Activated naive CD8-positive, alpha-beta T cell treated with anti-CD3 and anti-CD28 coated beads, Interleukin-2, amount 10 ng/mL, durations not matched to agents 7 days and 5 days (primary cell): ENCODE measurements at regions not wholly inside any gene's neighbourhood (a gene's known extent, or its start where the extent isn't known, plus 50 kb on each side); places are given as distances from the start of the nearest gene placed in this dataset.
"Not testable (repeated sequence)": the region's sequence is repeated elsewhere in the genome, so short reads cannot be mapped to it uniquely, and the experiment has no call there.

Experiments used
- ATAC-seq: fragments of 150-1000 bp; cut with Tn5 transposase; one replicate; pipeline ENCODE4 v1.10.0; 2021; ENCODE audit warnings: low read depth, moderate library complexity
- POLR2A ChIA-PET: fragments of 350-600 bp; sonication (Branson Sonifier 250); formaldehyde crosslinking; loops from one replicate; lab custom pipeline; 2021; ENCODE audit warnings: antibody characterized with exemption; lab: Charles Lee
- DNase-seq: peaks from one replicate; pipeline ENCODE4 v3.0.0; 2021
- H3K27ac Mint-ChIP-seq: one replicate; pipeline ENCODE4 v1.8.0; 2022; ENCODE audit warnings: mild to moderate bottlenecking, mixed read lengths
- H3K27me3 Mint-ChIP-seq: one replicate; pipeline ENCODE4 v1.8.0; 2022; ENCODE audit warnings: mild to moderate bottlenecking, moderate library complexity, mixed read lengths
- H3K36me3 Mint-ChIP-seq: one replicate; pipeline ENCODE4 v1.8.0; 2021; ENCODE audit warnings: mild to moderate bottlenecking, mixed read lengths
- H3K4me1 Mint-ChIP-seq: one replicate; pipeline ENCODE4 v1.8.0; 2021; ENCODE audit warnings: mixed read lengths
- H3K4me3 Mint-ChIP-seq: one replicate; pipeline ENCODE4 v1.8.0; 2022; ENCODE audit warnings: mild to moderate bottlenecking, moderate library complexity, mixed read lengths
- H3K9me3 Mint-ChIP-seq: one replicate; pipeline ENCODE4 v1.8.0; 2021; ENCODE audit warnings: mixed read lengths

DNA sequence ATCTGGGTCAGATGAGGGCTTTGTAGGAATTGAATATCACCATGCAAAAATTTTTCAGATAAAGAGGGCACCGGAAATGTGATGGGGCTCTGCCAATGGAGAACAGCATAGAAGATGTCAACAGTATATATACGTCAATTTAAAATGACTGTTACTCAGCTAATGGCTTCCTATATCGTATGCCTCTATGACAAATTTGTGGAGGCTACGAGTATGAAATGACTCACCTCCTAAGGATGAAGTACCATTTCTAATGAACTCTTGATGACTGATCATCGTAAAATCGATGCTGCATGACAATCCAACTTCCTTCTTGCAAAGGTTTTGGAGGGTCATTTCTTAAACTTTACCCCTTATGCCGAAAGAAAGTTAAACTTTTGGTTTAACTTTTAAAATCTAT is 450.3 kb upstream of the ZP4 start:
- Mint-ChIP-seq H3K4me1 (no peaks in the 10 kb centered on the region), H3K36me3 (no peaks in the 10 kb centered on the region), H3K4me3 (no peak overlapping the region), H3K27me3 (no peaks in the 10 kb centered on the region), H3K9me3 (peaks cover 4% of the 10 kb centered on the region), H3K27ac (no peak overlapping the region)
- POLR2A ChIA-PET, result no interaction called here
- DNase-seq, result no peak
- no peak for ATAC-seq

DNA sequence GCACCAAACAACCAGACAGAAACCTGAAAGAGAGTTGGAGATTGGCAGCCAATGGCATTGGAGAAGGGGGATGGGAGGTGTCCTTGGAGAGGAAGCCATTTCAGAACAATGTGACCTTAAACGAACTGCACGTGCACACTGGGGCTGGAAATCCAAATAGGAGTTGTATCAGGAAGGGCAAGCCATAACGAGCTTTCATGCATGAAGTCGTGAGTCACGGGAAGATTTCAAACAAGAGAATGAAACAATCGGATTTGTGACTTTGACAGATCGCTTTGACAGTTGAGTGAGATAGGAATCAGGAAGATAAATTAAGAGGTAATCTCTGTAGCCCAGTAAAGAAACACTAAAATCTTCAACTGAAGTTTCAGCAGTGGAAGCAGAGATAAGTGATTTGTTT is 445.8 kb upstream of the ZP4 start:
- POLR2A ChIA-PET, result no interaction called here
- no peak for ATAC-seq

GRCh38 chr1:238334170-238334569 is 443.4 kb upstream of the ZP4 start:
- Mint-ChIP-seq H3K36me3 (no peaks in the 10 kb centered on the region), H3K27me3 (no peaks in the 10 kb centered on the region), H3K4me1 (no peaks in the 10 kb centered on the region), H3K4me3 (no peak overlapping the region), H3K9me3 (peaks cover 4% of the 10 kb centered on the region), H3K27ac (no peak overlapping the region)
- POLR2A ChIA-PET, result no interaction called here
- DNase-seq (no peak), ATAC-seq (no peak)

More for the DNA sequence above, 445.8 kb upstream of the ZP4 start:
- peaks cover 4% of the 10 kb centered on the region for H3K9me3 Mint-ChIP-seq
- H3K4me3 Mint-ChIP-seq, result no peak overlapping the region
- H3K27ac Mint-ChIP-seq, result no peak overlapping the region
- no peak for DNase-seq
- H3K27me3 Mint-ChIP-seq, result no peaks in the 10 kb centered on the region
- H3K4me1 Mint-ChIP-seq, result no peaks in the 10 kb centered on the region
- H3K36me3 Mint-ChIP-seq, result no peaks in the 10 kb centered on the region

DNA sequence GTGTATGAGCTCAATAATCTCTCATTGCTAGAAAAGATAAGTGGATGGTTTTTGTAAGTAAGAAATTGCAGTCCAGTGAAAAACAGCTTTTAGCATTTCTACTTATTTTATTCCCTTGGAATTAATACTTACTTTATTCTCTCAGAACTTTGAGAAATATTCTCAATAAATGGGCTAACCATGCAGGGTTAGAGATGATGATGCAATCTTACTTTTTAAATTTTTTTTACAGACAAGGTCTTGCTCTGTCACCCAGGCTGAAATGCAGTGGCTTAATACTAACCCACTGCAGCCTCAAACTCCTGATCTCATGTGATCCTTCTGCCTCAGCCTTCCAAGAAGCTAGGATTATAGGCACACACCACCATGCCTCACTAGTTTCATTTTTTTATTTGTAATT is 440.8 kb upstream of the ZP4 start:
- H3K9me3 Mint-ChIP-seq, result peaks cover 4% of the 10 kb centered on the region
- no peaks in the 10 kb centered on the region for H3K27me3 Mint-ChIP-seq
- no peak for DNase-seq
- no peaks in the 10 kb centered on the region for H3K36me3 Mint-ChIP-seq
- ATAC-seq, result no peak
- H3K4me3 Mint-ChIP-seq, result no peak overlapping the region
- POLR2A ChIA-PET, result no interaction called here
- H3K27ac Mint-ChIP-seq, result no peak overlapping the region
- no peaks in the 10 kb centered on the region for H3K4me1 Mint-ChIP-seq

GRCh38 chr1:238329671-238330070 is 438.9 kb upstream of the ZP4 start:
- no peak overlapping the region for H3K4me3 Mint-ChIP-seq
- no peaks in the 10 kb centered on the region for H3K36me3 Mint-ChIP-seq
- POLR2A ChIA-PET, result no interaction called here

DNA sequence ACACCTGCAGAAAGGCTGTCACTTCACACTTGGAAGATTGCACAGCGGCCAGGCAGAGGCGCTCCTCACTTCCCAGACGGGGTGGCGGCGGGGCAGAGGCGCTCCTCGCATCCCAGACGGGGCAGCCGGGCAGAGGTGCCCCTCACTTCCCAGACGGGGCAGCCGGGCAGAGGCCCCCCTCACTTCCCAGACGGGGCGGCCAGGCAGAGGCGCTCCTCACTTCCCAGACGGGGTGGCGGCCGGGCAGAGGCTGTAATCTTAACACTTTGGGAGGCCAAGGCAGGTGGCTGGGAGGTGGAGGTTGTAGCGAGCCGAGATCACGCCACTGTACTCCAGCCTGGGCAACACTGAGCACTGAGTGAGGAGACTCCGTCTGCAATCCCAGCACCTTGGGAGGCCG is 436.3 kb upstream of the ZP4 start:
- H3K36me3 Mint-ChIP-seq, DNase-seq, H3K4me1 Mint-ChIP-seq, H3K4me3 Mint-ChIP-seq, POLR2A ChIA-PET, H3K27ac Mint-ChIP-seq, H3K27me3 Mint-ChIP-seq, ATAC-seq, H3K9me3 Mint-ChIP-seq: not testable (repeated sequence)

More at GRCh38 chr1:238329671-238330070, 438.9 kb upstream of the ZP4 start:
- Mint-ChIP-seq H3K27me3 (no peaks in the 10 kb centered on the region), H3K9me3 (peaks cover 2% of the 10 kb centered on the region), H3K27ac (no peak overlapping the region), H3K4me1 (no peaks in the 10 kb centered on the region)
- ATAC-seq (no peak), DNase-seq (no peak)

DNA sequence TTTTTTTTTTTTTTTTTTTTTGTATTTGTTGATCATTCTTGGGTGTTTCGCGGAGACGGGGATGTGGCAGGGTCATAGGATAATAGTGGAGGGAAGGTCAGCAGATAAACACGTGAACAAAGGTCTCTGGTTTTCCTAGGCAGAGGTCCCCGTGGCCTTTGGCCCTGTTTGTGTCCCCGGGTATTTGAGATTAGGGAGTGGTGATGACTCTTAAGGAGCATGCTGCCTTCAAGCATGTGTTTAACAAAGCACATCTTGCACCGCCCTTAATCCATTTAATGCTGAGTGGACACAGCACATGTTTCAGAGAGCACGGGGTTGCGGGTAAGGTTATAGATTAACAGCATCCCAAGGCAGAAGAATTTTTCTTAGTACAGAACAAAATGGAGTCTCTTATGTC is 435.8 kb upstream of the ZP4 start:
- ATAC-seq, H3K4me1 Mint-ChIP-seq, H3K9me3 Mint-ChIP-seq, H3K27me3 Mint-ChIP-seq, DNase-seq, POLR2A ChIA-PET, H3K27ac Mint-ChIP-seq, H3K36me3 Mint-ChIP-seq, H3K4me3 Mint-ChIP-seq: not testable (repeated sequence)

DNA sequence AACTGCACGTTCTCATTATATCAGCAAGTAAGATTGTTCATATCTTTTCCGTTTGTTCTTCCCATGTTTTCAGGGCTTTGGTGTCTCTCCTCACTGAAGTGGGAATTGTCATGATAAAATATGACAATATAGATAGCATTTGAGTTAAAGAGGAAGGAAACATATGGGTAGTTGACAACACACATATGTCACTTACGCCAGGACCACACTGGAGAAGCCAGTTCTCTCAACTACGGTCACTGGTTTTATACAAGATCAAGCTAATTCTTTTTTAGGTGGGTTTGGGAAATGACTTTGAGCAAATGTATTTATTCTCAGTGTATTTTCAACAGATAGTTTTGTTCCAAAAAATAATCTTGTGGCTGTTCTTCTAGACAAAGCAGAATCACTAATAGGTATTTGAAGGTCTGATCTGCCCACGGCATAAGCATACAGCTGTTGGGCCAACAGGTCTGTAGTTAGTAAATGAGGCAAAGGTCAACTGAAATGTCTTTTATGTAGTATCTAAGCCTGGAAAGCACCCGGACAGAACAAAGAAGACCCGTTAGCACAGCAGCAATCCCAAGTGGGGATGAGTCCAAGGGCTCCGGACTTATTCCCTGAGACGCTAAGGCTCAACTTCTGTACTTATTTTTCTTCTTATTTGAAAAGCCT is 433.6 kb upstream of the ZP4 start:
- Mint-ChIP-seq H3K27ac (no peak overlapping the region), H3K9me3 (peaks cover 2% of the 10 kb centered on the region), H3K27me3 (no peaks in the 10 kb centered on the region), H3K4me1 (no peaks in the 10 kb centered on the region), H3K4me3 (no peak overlapping the region), H3K36me3 (no peaks in the 10 kb centered on the region)
- POLR2A ChIA-PET, result no interaction called here
- DNase-seq, result no peak
- no peak for ATAC-seq

- ATAC-seq (no peak), DNase-seq (no peak)
- Mint-ChIP-seq H3K36me3 (no peaks in the 10 kb centered on the region), H3K27ac (no peak overlapping the region), H3K4me1 (no peaks in the 10 kb centered on the region), H3K9me3 (peaks cover 2% of the 10 kb centered on the region), H3K4me3 (no peak overlapping the region), H3K27me3 (no peaks in the 10 kb centered on the region)
- POLR2A ChIA-PET, result no interaction called here
These were observed 432.8 kb upstream of the ZP4 start for GRCh38 chr1:238323490-238323889.

DNA sequence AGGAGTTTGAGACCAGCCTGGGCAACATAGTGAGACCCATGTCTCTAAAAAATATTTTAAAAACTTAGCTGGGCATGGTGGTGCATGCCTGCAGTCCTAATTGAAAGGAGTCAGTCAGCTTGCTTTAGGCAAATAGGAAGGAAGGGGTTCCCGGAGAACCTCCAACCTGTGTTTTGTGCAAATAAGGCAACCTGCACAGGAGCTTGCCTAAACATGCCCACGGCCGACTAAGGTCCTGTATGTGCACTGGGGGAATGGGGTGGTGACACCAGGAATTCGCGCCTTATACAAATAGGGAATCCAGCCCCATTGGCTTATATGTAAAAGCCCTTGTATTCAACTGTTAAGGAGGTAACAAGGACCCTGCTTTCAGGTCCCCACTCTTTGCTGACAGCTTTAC is 429.2 kb upstream of the ZP4 start:
- Mint-ChIP-seq H3K4me3 (no peak overlapping the region), H3K9me3 (no peaks in the 10 kb centered on the region), H3K27ac (no peak overlapping the region), H3K36me3 (no peaks in the 10 kb centered on the region), H3K4me1 (no peaks in the 10 kb centered on the region), H3K27me3 (no peaks in the 10 kb centered on the region)
- ATAC-seq (no peak), DNase-seq (no peak)
- POLR2A ChIA-PET, result no interaction called here

- no peak overlapping the region for H3K27ac Mint-ChIP-seq
- ATAC-seq, result no peak
- no peak for DNase-seq
- H3K36me3 Mint-ChIP-seq, result no peaks in the 10 kb centered on the region
- POLR2A ChIA-PET, result no interaction called here
- no peak overlapping the region for H3K4me3 Mint-ChIP-seq
- peaks cover 1% of the 10 kb centered on the region for H3K9me3 Mint-ChIP-seq
- no peaks in the 10 kb centered on the region for H3K27me3 Mint-ChIP-seq
- no peaks in the 10 kb centered on the region for H3K4me1 Mint-ChIP-seq
These were observed 427.8 kb upstream of the ZP4 start for GRCh38 chr1:238318294-238319110.

DNA sequence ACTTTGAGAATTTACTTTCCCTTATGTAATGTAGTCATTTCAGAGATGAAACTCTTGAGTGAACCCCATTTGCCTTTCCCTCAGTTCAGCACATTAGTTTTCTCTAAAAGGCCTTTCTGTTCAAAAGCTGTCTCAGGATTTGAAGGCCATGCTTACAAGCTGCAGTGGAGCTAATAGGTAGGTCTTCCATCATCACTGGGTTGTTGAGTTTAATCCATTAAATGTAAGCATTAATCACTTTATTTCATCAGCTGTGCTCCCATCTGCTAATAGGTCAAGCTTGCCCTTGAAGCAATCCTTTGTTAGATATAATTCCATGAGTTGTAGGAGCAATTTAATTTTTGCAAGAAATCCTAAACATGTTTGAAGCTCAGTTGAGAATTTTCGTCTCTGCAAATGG is 422.2 kb upstream of the ZP4 start:
- no peak for DNase-seq
- Mint-ChIP-seq H3K9me3 (peaks cover 3% of the 10 kb centered on the region), H3K4me1 (no peaks in the 10 kb centered on the region), H3K27me3 (no peaks in the 10 kb centered on the region), H3K36me3 (no peaks in the 10 kb centered on the region), H3K27ac (no peak overlapping the region), H3K4me3 (no peak overlapping the region)
- ATAC-seq, result no peak
- POLR2A ChIA-PET, result no interaction called here

DNA sequence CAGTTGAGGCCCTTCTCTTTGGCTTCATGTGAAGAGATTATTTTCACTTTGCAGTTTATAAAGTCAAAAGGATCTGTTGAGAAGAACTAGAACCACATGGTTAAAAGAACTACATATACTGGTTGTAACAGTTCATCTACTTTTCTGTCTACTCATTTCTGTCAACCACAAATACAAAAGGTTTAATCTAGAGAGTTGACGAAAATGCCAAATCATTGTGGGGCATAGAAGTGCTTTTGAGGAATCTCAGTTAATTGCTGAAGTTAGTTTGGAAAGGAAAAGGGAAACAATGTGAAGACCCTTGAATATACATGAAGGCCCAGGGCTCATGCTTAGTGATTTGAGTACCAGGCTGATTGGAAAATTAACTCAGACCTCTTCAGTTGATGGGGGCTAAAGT is 415.7 kb upstream of the ZP4 start:
- H3K27me3 Mint-ChIP-seq, result no peaks in the 10 kb centered on the region
- H3K36me3 Mint-ChIP-seq, result no peaks in the 10 kb centered on the region
- no peaks in the 10 kb centered on the region for H3K4me1 Mint-ChIP-seq
- ATAC-seq (no peak), DNase-seq (no peak)
- no peak overlapping the region for H3K27ac Mint-ChIP-seq
- peaks cover 2% of the 10 kb centered on the region for H3K9me3 Mint-ChIP-seq
- no peak overlapping the region for H3K4me3 Mint-ChIP-seq
- POLR2A ChIA-PET, result no interaction called here

DNA sequence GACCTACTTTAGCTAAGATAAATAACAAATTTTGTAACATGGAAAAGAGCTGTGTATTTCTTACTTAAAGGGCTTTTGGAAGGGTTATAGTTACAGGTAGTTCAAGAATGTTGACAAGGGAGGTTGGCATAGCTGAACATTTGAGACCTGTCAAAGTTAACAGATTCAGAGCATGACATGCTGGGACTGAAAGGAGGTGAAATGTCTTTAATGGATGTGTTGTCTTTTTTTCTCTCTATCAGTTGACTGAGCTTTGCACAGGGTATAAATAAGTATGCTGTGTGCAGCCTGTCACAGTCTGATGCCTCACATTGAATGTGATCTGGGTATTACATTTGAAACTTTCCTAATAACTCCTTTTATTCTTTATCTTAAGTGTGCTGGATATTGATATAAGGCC is 411.9 kb upstream of the ZP4 start:
- DNase-seq (no peak), ATAC-seq (no peak)
- Mint-ChIP-seq H3K27me3 (no peaks in the 10 kb centered on the region), H3K4me1 (no peaks in the 10 kb centered on the region), H3K4me3 (no peak overlapping the region), H3K27ac (no peak overlapping the region), H3K9me3 (no peaks in the 10 kb centered on the region), H3K36me3 (no peaks in the 10 kb centered on the region)
- POLR2A ChIA-PET, result no interaction called here
